ENCODE measurements at regions not wholly inside any gene's neighbourhood (a gene's known extent, or its start where the extent isn't known, plus 50 kb on each side); places are given as distances from the start of the nearest gene placed in this dataset.

GRCh38 chr15:91538782-91539181 lies 314.7 kb upstream of the SLCO3A1 start:
- H4K20me1 ChIP-seq (ENCODE audit: control insufficient read depth, extremely low read depth, insufficient read depth, low read length), result no peaks in the 10 kb centered on the region
- H2AFZ ChIP-seq (ENCODE audit: low read length), result no peak overlapping the region
- H3K9me3 ChIP-seq (ENCODE audit: control insufficient read depth, insufficient read depth, low read depth, low read length), result no peaks in the 10 kb centered on the region
- DNase-seq (ENCODE audit: low read depth in 2 of 2), result no peak
- no peak overlapping the region for H3K4me3 ChIP-seq (replicated peaks in 1 of 4; ENCODE audit: control extremely low read depth in 1 of 4, insufficient read depth in 1 of 4, low read depth in 3 of 4, low read length in 4 of 4)
- H3K27me3 ChIP-seq (ENCODE audit: control insufficient read depth, insufficient read depth, low read length), result no peaks in the 10 kb centered on the region
- TF ChIP-seq CTCF (conservative IDR thresholded peaks at IDR 0.05 in 1 of 2, IDR thresholded peaks at IDR 0.05 in 1 of 2; ENCODE audit: low read depth in 1 of 2, low read length in 2 of 2) (no peak), EZH2 (IDR thresholded peaks at IDR 0.05; ENCODE audit: low read length, missing control alignments) (no peak)
- H3K36me3 ChIP-seq (ENCODE audit: control insufficient read depth, insufficient read depth, low read length), result no peaks in the 10 kb centered on the region
- no peak overlapping the region for H3K27ac ChIP-seq (ENCODE audit: insufficient read depth, low read length)
- H3K4me1 ChIP-seq (ENCODE audit: control insufficient read depth, extremely low read depth, insufficient read depth, low read length), result peaks cover 11% of the 10 kb centered on the region
- H3K9ac ChIP-seq (ENCODE audit: insufficient read depth, low read length), result no peak overlapping the region
- H3K4me2 ChIP-seq (ENCODE audit: extremely low read depth, insufficient read depth, low read length), result no peak overlapping the region
- no peaks in the 10 kb centered on the region for H3K79me2 ChIP-seq (ENCODE audit: control insufficient read depth, insufficient read depth, low read length)

GRCh38 chr15:91541286-91541685 lies 312.2 kb upstream of the SLCO3A1 start:
- no peaks in the 10 kb centered on the region for H4K20me1 ChIP-seq (ENCODE audit: control insufficient read depth, extremely low read depth, insufficient read depth, low read length)
- H3K4me2 ChIP-seq (ENCODE audit: extremely low read depth, insufficient read depth, low read length), result no peak overlapping the region
- no peaks in the 10 kb centered on the region for H3K79me2 ChIP-seq (ENCODE audit: control insufficient read depth, insufficient read depth, low read length)
- TF ChIP-seq CTCF (conservative IDR thresholded peaks at IDR 0.05 in 1 of 2, IDR thresholded peaks at IDR 0.05 in 1 of 2; ENCODE audit: low read depth in 1 of 2, low read length in 2 of 2), result no peak
- no peak for TF ChIP-seq EZH2 (IDR thresholded peaks at IDR 0.05; ENCODE audit: low read length, missing control alignments)
- H3K27me3 ChIP-seq (ENCODE audit: control insufficient read depth, insufficient read depth, low read length), result no peaks in the 10 kb centered on the region
- H3K9ac ChIP-seq (ENCODE audit: insufficient read depth, low read length), result no peak overlapping the region
- DNase-seq (ENCODE audit: low read depth in 2 of 2), result no peak
- H3K9me3 ChIP-seq (ENCODE audit: control insufficient read depth, insufficient read depth, low read depth, low read length), result no peaks in the 10 kb centered on the region
- H3K36me3 ChIP-seq (ENCODE audit: control insufficient read depth, insufficient read depth, low read length), result no peaks in the 10 kb centered on the region
- H3K4me3 ChIP-seq (replicated peaks in 1 of 4; ENCODE audit: control extremely low read depth in 1 of 4, insufficient read depth in 1 of 4, low read depth in 3 of 4, low read length in 4 of 4), result no peak overlapping the region
- no peak overlapping the region for H3K27ac ChIP-seq (ENCODE audit: insufficient read depth, low read length)
- H3K4me1 ChIP-seq (ENCODE audit: control insufficient read depth, extremely low read depth, insufficient read depth, low read length), result peaks cover 9% of the 10 kb centered on the region
- H2AFZ ChIP-seq (ENCODE audit: low read length), result no peak overlapping the region

GRCh38 chr15:91542226-91542625 lies 311.3 kb upstream of the SLCO3A1 start:
- Histone ChIP-seq H4K20me1 (ENCODE audit: control insufficient read depth, extremely low read depth, insufficient read depth, low read length) (no peaks in the 10 kb centered on the region), H3K4me2 (ENCODE audit: extremely low read depth, insufficient read depth, low read length) (no peak overlapping the region), H3K27ac (ENCODE audit: insufficient read depth, low read length) (no peak overlapping the region), H3K9me3 (ENCODE audit: control insufficient read depth, insufficient read depth, low read depth, low read length) (no peaks in the 10 kb centered on the region), H3K4me1 (ENCODE audit: control insufficient read depth, extremely low read depth, insufficient read depth, low read length) (peaks cover 4% of the 10 kb centered on the region), H3K9ac (ENCODE audit: insufficient read depth, low read length) (no peak overlapping the region), H3K27me3 (ENCODE audit: control insufficient read depth, insufficient read depth, low read length) (no peaks in the 10 kb centered on the region), H3K36me3 (ENCODE audit: control insufficient read depth, insufficient read depth, low read length) (no peaks in the 10 kb centered on the region), H3K79me2 (ENCODE audit: control insufficient read depth, insufficient read depth, low read length) (no peaks in the 10 kb centered on the region), H2AFZ (ENCODE audit: low read length) (no peak overlapping the region), H3K4me3 (replicated peaks in 1 of 4; ENCODE audit: control extremely low read depth in 1 of 4, insufficient read depth in 1 of 4, low read depth in 3 of 4, low read length in 4 of 4) (no peak overlapping the region)
- TF ChIP-seq EZH2 (IDR thresholded peaks at IDR 0.05; ENCODE audit: low read length, missing control alignments), result no peak
- TF ChIP-seq CTCF (conservative IDR thresholded peaks at IDR 0.05 in 1 of 2, IDR thresholded peaks at IDR 0.05 in 1 of 2; ENCODE audit: low read depth in 1 of 2, low read length in 2 of 2), result no peak
- DNase-seq (ENCODE audit: low read depth in 2 of 2), result no peak
